PC-9 (cell line): ENCODE measurements at regions not wholly inside any gene's neighbourhood (a gene's known extent, or its start where the extent isn't known, plus 50 kb on each side); places are given as distances from the start of the nearest gene placed in this dataset.
"Not testable (repeated sequence)": the region's sequence is repeated elsewhere in the genome, so short reads cannot be mapped to it uniquely, and the experiment has no call there.

Experiments used
- BruUV-seq: library from RNA; stranded (reverse); fragments of 400-500 nt; replicated peaks from 2 replicates; lab custom pipeline; 2021; lab: Mats Ljungman, UMichigan
- CTCF ChIA-PET: fragments of 300-600 bp; sonication (Branson Sonifier 250); formaldehyde crosslinking; loops from one replicate; lab custom pipeline; 2022; ENCODE audit warnings: antibody characterized with exemption; lab: Charles Lee
- POLR2A ChIA-PET: fragments of 300-600 bp; sonication (Branson Sonifier 250); formaldehyde crosslinking; loops from one replicate; lab custom pipeline; 2022; ENCODE audit warnings: antibody characterized with exemption; ENCODE audit not compliant: unreplicated experiment; lab: Charles Lee
- DNase-seq, 2 experiments: peaks; one replicate each; pipeline versions ENCODE4 v3.0.0 to v3.0.0-alpha.2; 2015 to 2022; ENCODE audit warnings: mixed read lengths in 1 of 2
- H2AFZ ChIP-seq: fragments of 200-600 bp; sonication (generic); 2 replicates; pipeline ENCODE4 v1.8.1; 2017; ENCODE audit warnings: antibody characterized with exemption
- H3F3A ChIP-seq: fragments of 200-600 bp; sonication (generic); 2 replicates; pipeline ENCODE4 v1.8.1; 2017; ENCODE audit warnings: antibody characterized with exemption, mild to moderate bottlenecking, low read depth; ENCODE audit not compliant: insufficient read depth
- H3K27ac ChIP-seq: fragments of 200-600 bp; sonication (generic); 2 replicates; pipeline ENCODE4 v1.6.1; 2016; ENCODE audit warnings: mixed run types
- H3K27me3 ChIP-seq: fragments of 200-600 bp; sonication (generic); 2 replicates; pipeline ENCODE4 v1.6.1; 2016; ENCODE audit warnings: low read depth, mixed run types; ENCODE audit not compliant: insufficient read depth
- H3K36me3 ChIP-seq: fragments of 200-600 bp; sonication (generic); 2 replicates; pipeline ENCODE4 v1.6.1; 2016; ENCODE audit warnings: low read depth, mixed run types
- H3K4me1 ChIP-seq: fragments of 200-600 bp; sonication (generic); replicated peaks from 2 replicates; pipeline ENCODE4 v1.6.1; 2016; ENCODE audit warnings: mixed run types; ENCODE audit not compliant: insufficient read depth
- H3K4me2 ChIP-seq: fragments of 200-600 bp; sonication (generic); 2 replicates; pipeline ENCODE4 v1.6.1; 2017; ENCODE audit warnings: mixed run types
- H3K4me3 ChIP-seq: fragments of 200-600 bp; sonication (generic); 2 replicates; pipeline ENCODE4 v1.6.1; 2016; ENCODE audit warnings: mixed run types
- H3K79me2 ChIP-seq: fragments of 200-600 bp; sonication (generic); 2 replicates; pipeline ENCODE4 v1.6.1; 2017; ENCODE audit warnings: low read depth, mixed run types
- H3K9me2 ChIP-seq: fragments of 200-600 bp; sonication (generic); 2 replicates; pipeline ENCODE4 v1.8.1; 2017; ENCODE audit warnings: mild to moderate bottlenecking; ENCODE audit not compliant: insufficient read depth
- H3K9me3 ChIP-seq: fragments of 200-600 bp; sonication (generic); 2 replicates; pipeline ENCODE4 v1.8.1; 2016; ENCODE audit warnings: low read depth; ENCODE audit not compliant: insufficient read depth
- H4K20me1 ChIP-seq: fragments of 200-600 bp; sonication (generic); 2 replicates; pipeline ENCODE4 v1.8.1; 2017; ENCODE audit not compliant: insufficient read depth
- CTCF ChIP-seq: fragments of 200-600 bp; sonication (generic); conservative IDR thresholded peaks from 2 replicates; pipeline ENCODE4 v1.6.1; 2017; ENCODE audit warnings: mixed run types, antibody characterized with exemption, mild to moderate bottlenecking, moderate library complexity
- EZH2 ChIP-seq: fragments of 200-600 bp; sonication (generic); IDR thresholded peaks from 2 replicates; pipeline ENCODE4 v1.8.0; 2017; ENCODE audit warnings: antibody characterized with exemption, low read depth
- intact Hi-C: fragments of 100-400 bp; cut with micrococcal nuclease; formaldehyde crosslinking; loops from one replicate; pipeline ENCODE4 v1.10.0; 2022; ENCODE audit not compliant: unreplicated experiment

DNA sequence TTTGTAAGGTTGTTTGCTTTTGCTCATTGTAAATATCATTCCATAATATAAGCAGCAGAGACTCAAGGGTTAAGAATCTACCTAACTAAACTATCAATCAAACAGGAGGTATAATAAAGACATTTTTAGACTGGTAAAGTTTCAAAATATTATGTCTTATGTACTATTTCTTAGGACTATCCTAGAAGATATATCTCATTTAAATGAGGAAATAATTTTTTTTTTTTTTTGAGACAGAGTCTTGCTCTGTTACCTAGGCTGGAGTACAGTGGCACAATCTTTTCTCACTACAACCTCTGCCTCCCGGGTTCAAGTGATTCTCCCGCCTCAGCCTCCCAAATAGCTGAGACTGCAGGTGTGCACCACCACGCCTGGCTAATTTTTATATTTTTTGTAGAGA, 80.9 kb upstream of the PARD3 start:
- no peaks in the 10 kb centered on the region for H3K9me3 ChIP-seq
- BruUV-seq, result no TSS peak
- CTCF ChIA-PET, result no interaction called here
- H3K4me1 ChIP-seq, result no peaks in the 10 kb centered on the region
- no peaks in the 10 kb centered on the region for H3K27me3 ChIP-seq
- H3K36me3 ChIP-seq, result no peaks in the 10 kb centered on the region
- intact Hi-C loops, result no loop called here
- H4K20me1 ChIP-seq, result no peaks in the 10 kb centered on the region
- TF ChIP-seq CTCF (no peak), EZH2 (no peak)
- no peaks in the 10 kb centered on the region for H3K9me2 ChIP-seq
- no peak for DNase-seq
- no peak overlapping the region for H2AFZ ChIP-seq
- H3F3A ChIP-seq, result no peaks in the 10 kb centered on the region
- POLR2A ChIA-PET, result no interaction called here
- H3K4me2 ChIP-seq, result no peak overlapping the region
- H3K79me2 ChIP-seq, result no peaks in the 10 kb centered on the region
- no peak overlapping the region for H3K4me3 ChIP-seq
- no peak overlapping the region for H3K27ac ChIP-seq

DNA sequence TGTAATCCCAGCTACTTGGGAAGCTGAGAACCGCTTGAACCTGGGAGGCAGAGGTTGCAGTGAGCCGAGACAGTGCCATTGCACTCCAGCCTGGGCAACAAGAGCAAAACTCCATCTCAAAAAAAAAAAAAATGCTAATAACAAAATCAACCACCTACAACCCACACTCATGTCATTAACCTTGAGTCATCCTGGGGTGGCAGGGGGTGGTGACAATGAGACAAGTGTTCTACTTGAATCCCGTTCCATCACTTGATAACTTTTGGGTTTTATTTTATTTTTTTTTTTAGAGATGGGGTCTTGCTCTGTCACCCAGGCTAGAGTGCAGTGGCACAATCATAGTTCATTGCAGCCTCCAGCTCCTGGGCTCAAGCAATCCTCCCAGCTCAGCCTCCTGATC, 80.0 kb upstream of the PARD3 start:
- H3K36me3 ChIP-seq, DNase-seq, H3K4me1 ChIP-seq, H3K27me3 ChIP-seq, H3K4me3 ChIP-seq, H3K27ac ChIP-seq, intact Hi-C loops, H3K4me2 ChIP-seq, H4K20me1 ChIP-seq, CTCF ChIA-PET, H3K79me2 ChIP-seq, H3K9me2 ChIP-seq, BruUV-seq, H3K9me3 ChIP-seq, H2AFZ ChIP-seq, H3F3A ChIP-seq: not testable (repeated sequence)
- POLR2A ChIA-PET, result interaction anchor here (0.7 kb wide), 1 partner anchor 942 kb away, joined by 5 read pairs; no protein-coding TSS in a partner anchor

- H3K79me2 ChIP-seq, H3K4me3 ChIP-seq, H3K4me1 ChIP-seq, H3K9me3 ChIP-seq, H2AFZ ChIP-seq, H3K27ac ChIP-seq, H3K9me2 ChIP-seq, POLR2A ChIA-PET, CTCF ChIA-PET, H3K4me2 ChIP-seq, H4K20me1 ChIP-seq, intact Hi-C loops, H3K36me3 ChIP-seq, H3F3A ChIP-seq, H3K27me3 ChIP-seq, BruUV-seq, DNase-seq: not testable (repeated sequence)
These were observed 77.4 kb upstream of the PARD3 start for GRCh38 chr10:34892521-34892920.

- DNase-seq, result no peak
- Histone ChIP-seq H3K27ac (no peak overlapping the region), H3K4me3 (no peak overlapping the region), H3K4me2 (no peak overlapping the region), H3F3A (no peaks in the 10 kb centered on the region), H4K20me1 (no peaks in the 10 kb centered on the region), H3K9me2 (no peaks in the 10 kb centered on the region), H3K27me3 (no peaks in the 10 kb centered on the region), H2AFZ (no peak overlapping the region), H3K36me3 (no peaks in the 10 kb centered on the region), H3K79me2 (no peaks in the 10 kb centered on the region), H3K4me1 (peaks cover 4% of the 10 kb centered on the region), H3K9me3 (no peaks in the 10 kb centered on the region)
- intact Hi-C loops, result no loop called here
- no TSS peak for BruUV-seq
- ChIA-PET POLR2A (interaction anchor here (0.6 kb wide), 1 partner anchor 135 kb away, joined by 4 read pairs; no protein-coding TSS in a partner anchor), CTCF (interaction anchor here (0.6 kb wide), 2 partner anchors 62 to 409 kb away, joined by 3 to 8 read pairs; no protein-coding TSS in a partner anchor)
- no peak for TF ChIP-seq CTCF
- no peak for TF ChIP-seq EZH2
These were observed 75.8 kb upstream of the PARD3 start for GRCh38 chr10:34890939-34891338.
